Keratinocyte (primary cell): ENCODE measurements at regions not wholly inside any gene's neighbourhood (a gene's known extent, or its start where the extent isn't known, plus 50 kb on each side); places are given as distances from the start of the nearest gene placed in this dataset.

ENCODE experiments used
- EZH2 ChIP-seq: IDR thresholded peaks from one replicate; pipeline ENCODE4 v1.6.1; 2012; ENCODE audit warnings: inconsistent platforms, mild to moderate bottlenecking, low read length, moderate library complexity
- TF ChIP-seq, protein P1 (sequence below), 3 experiments: IDR thresholded peaks in 1 of 3; conservative IDR thresholded peaks in 1 of 3; optimal IDR thresholded peaks in 1 of 3; 2 replicates in 2 of 3; 3 replicates in 1 of 3; pipeline versions ENCODE3 to v1.5.1; 2011; ENCODE audit warnings: low read length in 3 of 3, mild to moderate bottlenecking in 3 of 3, moderate library complexity in 2 of 3, control low read depth in 1 of 3, inconsistent platforms in 1 of 3; ENCODE audit not compliant: insufficient read depth in 2 of 3; ENCODE audit errors: extremely low read depth in 1 of 3

DNA sequence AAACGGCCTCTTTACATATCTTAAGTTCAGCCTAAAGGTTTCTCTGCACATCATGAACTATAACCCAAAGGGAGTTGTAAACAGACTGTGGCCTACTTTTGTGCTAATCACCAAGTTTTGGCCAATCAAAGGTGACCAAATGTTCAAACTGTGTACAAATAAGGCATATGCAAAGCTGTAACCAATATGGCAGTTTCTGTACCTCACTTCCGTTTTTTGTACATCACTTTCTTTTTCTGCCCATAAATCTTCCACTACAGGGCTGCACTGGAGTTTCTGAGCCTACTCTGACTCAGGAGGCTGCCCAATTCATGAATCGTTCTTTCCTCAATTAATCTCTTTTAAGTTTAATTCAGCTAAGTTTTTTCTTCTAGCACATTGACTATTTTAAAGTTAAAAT lies 318.7 kb downstream of the SLC7A11 start:
- TF ChIP-seq, protein P1, sequence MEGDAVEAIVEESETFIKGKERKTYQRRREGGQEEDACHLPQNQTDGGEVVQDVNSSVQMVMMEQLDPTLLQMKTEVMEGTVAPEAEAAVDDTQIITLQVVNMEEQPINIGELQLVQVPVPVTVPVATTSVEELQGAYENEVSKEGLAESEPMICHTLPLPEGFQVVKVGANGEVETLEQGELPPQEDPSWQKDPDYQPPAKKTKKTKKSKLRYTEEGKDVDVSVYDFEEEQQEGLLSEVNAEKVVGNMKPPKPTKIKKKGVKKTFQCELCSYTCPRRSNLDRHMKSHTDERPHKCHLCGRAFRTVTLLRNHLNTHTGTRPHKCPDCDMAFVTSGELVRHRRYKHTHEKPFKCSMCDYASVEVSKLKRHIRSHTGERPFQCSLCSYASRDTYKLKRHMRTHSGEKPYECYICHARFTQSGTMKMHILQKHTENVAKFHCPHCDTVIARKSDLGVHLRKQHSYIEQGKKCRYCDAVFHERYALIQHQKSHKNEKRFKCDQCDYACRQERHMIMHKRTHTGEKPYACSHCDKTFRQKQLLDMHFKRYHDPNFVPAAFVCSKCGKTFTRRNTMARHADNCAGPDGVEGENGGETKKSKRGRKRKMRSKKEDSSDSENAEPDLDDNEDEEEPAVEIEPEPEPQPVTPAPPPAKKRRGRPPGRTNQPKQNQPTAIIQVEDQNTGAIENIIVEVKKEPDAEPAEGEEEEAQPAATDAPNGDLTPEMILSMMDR (optimal IDR thresholded peaks at IDR 0.05 in 1 of 3, IDR thresholded peaks at IDR 0.05 in 1 of 3, conservative IDR thresholded peaks at IDR 0.05 in 1 of 3; ENCODE audit: extremely low read depth in 1 of 3, insufficient read depth in 2 of 3, low read length in 3 of 3), result no peak
- TF ChIP-seq EZH2, result no peak
